ENCODE measurements at regions not wholly inside any gene's neighbourhood (a gene's known extent, or its start where the extent isn't known, plus 50 kb on each side); places are given as distances from the start of the nearest gene placed in this dataset.

DNA sequence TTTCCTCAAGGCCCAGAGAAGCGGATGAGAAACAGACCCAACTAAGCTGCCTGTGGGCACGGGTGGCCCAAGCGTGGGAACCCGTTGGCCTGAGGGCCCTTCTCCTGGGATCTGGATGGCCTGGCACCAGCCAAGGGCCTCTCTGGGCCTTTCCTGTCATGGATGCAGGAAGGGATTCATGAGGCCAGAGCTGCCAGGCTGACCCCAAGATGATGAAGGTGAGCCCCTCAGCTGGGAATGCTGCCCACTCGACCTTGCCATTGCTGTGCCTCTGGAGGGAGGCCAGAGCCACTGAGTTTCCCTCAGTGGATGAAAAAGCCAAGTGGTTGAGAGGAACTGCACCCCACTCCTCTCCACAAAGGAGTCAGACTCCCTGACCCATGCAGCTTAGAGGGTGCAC, 171.2 kb downstream of the VEGFA start:
- H3K9ac ChIP-seq (ENCODE audit: low read depth, low read length): no peak overlapping the region
- no peaks in the 10 kb centered on the region for H3K36me3 ChIP-seq (ENCODE audit: control insufficient read depth, insufficient read depth, low read length)
- H3K9me3 ChIP-seq (ENCODE audit: control insufficient read depth, insufficient read depth, low read length): no peaks in the 10 kb centered on the region
- no peak overlapping the region for H3K4me3 ChIP-seq (ENCODE audit: low read depth, low read length)
- H3K27me3 ChIP-seq (ENCODE audit: control insufficient read depth, insufficient read depth, low read length): no peaks in the 10 kb centered on the region
- H3K4me1 ChIP-seq (ENCODE audit: control insufficient read depth, insufficient read depth, low read length): peaks cover 6% of the 10 kb centered on the region
- no peak overlapping the region for H3K27ac ChIP-seq (ENCODE audit: low read depth, low read length)

DNA sequence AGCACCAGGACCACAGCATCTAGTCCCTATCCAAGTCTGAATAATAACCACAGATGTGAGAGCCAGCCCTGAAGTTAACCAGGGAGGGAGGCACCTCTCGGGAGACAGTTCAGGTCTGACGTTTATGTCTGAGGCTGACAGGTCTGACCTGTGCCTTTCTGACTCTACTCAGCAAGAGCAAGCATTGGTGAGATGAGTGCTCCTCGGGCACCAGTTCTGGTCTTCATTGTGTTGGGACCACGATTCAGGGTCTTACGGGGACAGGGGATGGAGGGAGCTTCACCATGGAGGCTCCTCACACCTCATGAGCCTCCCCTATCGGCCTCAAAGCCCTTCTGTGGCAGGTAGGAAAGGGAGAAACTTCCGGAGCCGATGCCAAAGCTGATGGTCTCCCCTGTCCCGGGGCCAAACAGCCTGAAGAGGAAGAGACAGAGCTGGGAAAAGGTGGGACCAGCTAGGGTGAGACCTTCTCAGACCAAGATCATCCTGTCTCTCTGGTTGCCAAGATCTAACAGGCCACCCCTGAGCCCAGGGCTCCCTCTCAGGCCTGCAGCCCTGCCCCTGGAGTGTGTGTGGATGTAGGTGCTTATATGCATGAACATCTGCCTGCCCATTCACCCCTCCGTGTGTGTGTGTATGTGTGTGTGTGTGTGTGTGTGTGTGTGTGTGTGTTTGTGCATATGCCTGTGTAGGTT, 170.5 kb downstream of the VEGFA start:
- Histone ChIP-seq H3K9ac (ENCODE audit: low read depth, low read length) (no peak overlapping the region), H3K36me3 (ENCODE audit: control insufficient read depth, insufficient read depth, low read length) (no peaks in the 10 kb centered on the region), H3K27me3 (ENCODE audit: control insufficient read depth, insufficient read depth, low read length) (no peaks in the 10 kb centered on the region), H3K27ac (ENCODE audit: low read depth, low read length) (no peak overlapping the region), H3K9me3 (ENCODE audit: control insufficient read depth, insufficient read depth, low read length) (no peaks in the 10 kb centered on the region), H3K4me3 (ENCODE audit: low read depth, low read length) (no peak overlapping the region), H3K4me1 (ENCODE audit: control insufficient read depth, insufficient read depth, low read length) (peaks cover 6% of the 10 kb centered on the region)

DNA sequence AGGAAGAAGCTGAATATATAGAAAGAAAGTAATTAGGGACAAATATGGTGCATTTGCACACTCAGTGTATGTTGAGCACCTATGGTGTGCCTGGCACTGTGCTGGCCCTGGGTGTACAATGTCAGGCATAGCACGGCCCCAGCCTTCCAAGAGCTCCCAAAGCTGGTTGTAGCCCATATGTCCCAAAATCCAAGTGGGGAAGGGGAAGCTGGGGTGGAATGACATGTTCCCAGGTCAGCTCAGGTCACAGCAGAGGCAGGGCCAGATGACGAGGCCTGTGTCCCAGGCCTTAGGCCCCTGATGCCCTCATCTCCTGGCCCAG, 170.0 kb downstream of the VEGFA start:
- H3K27me3 ChIP-seq (ENCODE audit: control insufficient read depth, insufficient read depth, low read length): no peaks in the 10 kb centered on the region
- H3K4me3 ChIP-seq (ENCODE audit: low read depth, low read length): no peak overlapping the region
- no peaks in the 10 kb centered on the region for H3K9me3 ChIP-seq (ENCODE audit: control insufficient read depth, insufficient read depth, low read length)
- H3K9ac ChIP-seq (ENCODE audit: low read depth, low read length): no peak overlapping the region
- H3K27ac ChIP-seq (ENCODE audit: low read depth, low read length): no peak overlapping the region
- H3K4me1 ChIP-seq (ENCODE audit: control insufficient read depth, insufficient read depth, low read length): peaks cover 6% of the 10 kb centered on the region
- no peaks in the 10 kb centered on the region for H3K36me3 ChIP-seq (ENCODE audit: control insufficient read depth, insufficient read depth, low read length)

DNA sequence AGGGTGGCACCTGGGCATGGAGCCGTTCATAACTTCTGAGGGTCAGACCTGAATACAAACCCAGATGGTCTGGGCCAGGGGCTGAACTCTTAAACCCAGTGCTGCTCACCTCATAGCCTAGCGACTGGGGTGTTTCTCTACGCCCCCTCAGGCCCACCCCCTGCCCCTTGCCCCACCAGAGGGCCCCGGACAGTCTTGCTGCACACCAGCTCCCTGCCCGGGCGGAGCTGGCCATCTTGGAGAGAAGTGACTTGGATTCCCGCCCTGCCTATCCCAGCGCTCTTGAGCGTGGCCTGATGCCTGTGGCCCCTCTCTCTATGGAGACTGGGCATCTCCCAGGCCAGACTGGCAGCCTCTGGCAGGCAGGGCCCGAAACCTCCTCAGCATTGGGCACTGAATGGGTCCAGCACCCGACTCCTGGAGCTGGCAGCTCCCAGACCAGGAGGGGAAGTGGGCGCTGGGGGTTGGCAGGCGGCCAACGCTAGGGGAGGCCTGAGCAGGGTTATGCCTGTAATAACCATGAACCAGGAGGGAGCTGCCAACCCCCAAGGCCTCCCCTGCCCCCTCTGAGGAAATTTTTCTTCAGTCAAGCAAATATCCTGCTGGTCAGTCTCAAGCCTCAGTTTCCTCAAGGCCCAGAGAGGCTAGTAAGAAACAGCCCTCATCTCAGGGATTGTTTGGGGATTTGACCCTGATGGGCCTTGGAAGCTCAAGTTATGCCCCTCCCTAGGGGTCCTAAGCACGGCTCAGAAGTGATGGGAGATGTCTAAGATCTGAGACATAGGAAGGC, 169.5 kb downstream of the VEGFA start:
- Histone ChIP-seq H3K36me3 (ENCODE audit: control insufficient read depth, insufficient read depth, low read length) (no peaks in the 10 kb centered on the region), H3K4me3 (ENCODE audit: low read depth, low read length) (no peak overlapping the region), H3K27me3 (ENCODE audit: control insufficient read depth, insufficient read depth, low read length) (no peaks in the 10 kb centered on the region), H3K4me1 (ENCODE audit: control insufficient read depth, insufficient read depth, low read length) (peaks cover 6% of the 10 kb centered on the region), H3K9ac (ENCODE audit: low read depth, low read length) (no peak overlapping the region), H3K27ac (ENCODE audit: low read depth, low read length) (no peak overlapping the region), H3K9me3 (ENCODE audit: control insufficient read depth, insufficient read depth, low read length) (no peaks in the 10 kb centered on the region)

DNA sequence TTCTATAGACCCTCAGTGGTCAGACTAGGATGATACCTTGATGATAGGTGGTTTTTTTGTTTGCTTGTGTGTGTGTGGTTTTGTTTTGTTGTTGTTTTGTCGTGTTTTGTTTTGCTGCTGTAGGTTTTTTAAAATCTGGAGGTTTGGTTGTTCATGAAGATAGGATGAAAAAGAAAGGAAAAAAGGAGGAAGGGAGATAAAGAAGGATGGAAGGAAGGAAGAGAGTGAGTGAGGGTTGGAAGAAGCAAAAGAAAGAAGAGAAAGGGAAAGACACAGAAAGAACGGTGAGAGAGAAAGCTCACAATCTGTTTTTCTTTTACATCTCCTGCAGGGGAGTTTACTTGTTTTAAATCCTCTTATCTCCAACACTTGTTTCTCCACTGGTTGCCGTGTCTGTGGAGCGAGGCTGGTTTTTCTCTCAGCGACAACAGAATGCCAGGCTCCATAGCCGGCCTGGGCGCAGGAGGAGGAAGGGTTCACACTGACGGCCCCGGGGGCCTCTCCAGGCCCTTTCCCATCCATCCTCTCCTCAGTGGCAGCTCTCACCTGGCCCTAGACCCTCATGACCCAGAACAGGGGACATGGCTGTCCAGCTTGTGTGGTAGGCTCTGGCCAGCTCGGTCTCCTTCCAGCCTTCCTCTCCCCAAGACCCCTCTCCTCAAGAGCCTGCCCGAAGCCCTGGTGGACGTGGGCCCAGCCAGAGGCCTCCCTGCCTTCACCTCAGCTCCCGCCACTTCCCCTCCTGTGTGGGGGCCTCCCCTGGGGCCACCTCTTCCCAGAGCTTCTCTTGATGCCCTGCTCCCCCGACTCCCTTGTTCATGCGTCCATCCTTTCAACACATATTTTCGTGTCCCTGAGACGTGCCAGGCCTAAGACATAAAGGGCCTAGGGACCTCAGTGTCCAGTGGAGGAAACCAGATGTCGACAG, 168.4 kb downstream of the VEGFA start:
- Histone ChIP-seq H3K27ac (ENCODE audit: low read depth, low read length) (no peak overlapping the region), H3K4me1 (ENCODE audit: control insufficient read depth, insufficient read depth, low read length) (peaks cover 6% of the 10 kb centered on the region), H3K27me3 (ENCODE audit: control insufficient read depth, insufficient read depth, low read length) (no peaks in the 10 kb centered on the region), H3K36me3 (ENCODE audit: control insufficient read depth, insufficient read depth, low read length) (no peaks in the 10 kb centered on the region), H3K9me3 (ENCODE audit: control insufficient read depth, insufficient read depth, low read length) (no peaks in the 10 kb centered on the region), H3K4me3 (ENCODE audit: low read depth, low read length) (no peak overlapping the region), H3K9ac (ENCODE audit: low read depth, low read length) (no peak overlapping the region)

DNA sequence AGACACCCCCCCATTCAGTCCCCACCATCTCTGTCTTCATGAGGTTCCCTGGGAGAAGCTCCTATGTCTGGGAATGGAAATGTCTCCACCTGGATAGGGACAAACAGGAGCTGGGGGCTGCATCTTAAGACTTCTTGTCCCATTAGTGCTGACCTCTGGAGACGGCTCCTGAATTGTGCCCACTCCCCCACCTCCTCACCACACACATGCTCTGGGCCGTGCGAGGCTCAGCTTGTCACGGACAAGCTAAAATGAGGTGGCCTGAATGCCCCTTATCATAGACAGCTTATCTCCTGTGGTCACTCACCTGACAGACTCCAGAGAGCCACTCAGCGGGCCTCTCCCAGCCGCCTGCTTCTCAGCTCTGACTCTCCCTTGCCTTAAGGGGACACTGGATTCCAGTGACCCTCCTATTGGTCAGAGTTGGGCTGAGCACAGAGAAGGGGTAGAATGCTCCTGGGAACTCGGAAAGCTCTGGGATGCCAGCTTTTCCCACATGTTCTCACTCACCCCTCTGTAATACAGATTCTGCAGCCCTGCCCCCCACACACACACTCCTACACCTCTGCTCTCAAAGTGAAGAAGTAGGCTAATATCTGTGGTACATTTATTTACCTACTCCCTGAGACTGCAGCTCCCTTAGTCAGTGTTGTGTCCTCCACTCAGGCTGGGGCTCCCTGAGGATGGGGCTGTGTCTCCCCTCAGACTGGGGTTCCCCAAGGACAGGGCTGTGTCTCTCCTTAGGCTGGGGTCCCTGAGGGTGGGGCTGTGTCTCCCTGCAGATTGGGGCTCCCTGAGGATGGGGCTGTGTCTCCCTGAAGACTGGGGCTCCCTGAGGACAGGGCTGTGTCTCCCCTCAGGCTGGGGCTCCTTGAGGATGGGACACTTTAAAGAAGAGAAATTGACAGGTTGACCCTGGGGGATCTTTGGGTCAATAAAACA, 167.5 kb downstream of the VEGFA start:
- H3K9ac ChIP-seq (ENCODE audit: low read depth, low read length): no peak overlapping the region
- H3K27me3 ChIP-seq (ENCODE audit: control insufficient read depth, insufficient read depth, low read length): no peaks in the 10 kb centered on the region
- no peaks in the 10 kb centered on the region for H3K36me3 ChIP-seq (ENCODE audit: control insufficient read depth, insufficient read depth, low read length)
- peaks cover 6% of the 10 kb centered on the region for H3K4me1 ChIP-seq (ENCODE audit: control insufficient read depth, insufficient read depth, low read length)
- no peaks in the 10 kb centered on the region for H3K9me3 ChIP-seq (ENCODE audit: control insufficient read depth, insufficient read depth, low read length)
- H3K27ac ChIP-seq (ENCODE audit: low read depth, low read length): no peak overlapping the region
- no peak overlapping the region for H3K4me3 ChIP-seq (ENCODE audit: low read depth, low read length)

DNA sequence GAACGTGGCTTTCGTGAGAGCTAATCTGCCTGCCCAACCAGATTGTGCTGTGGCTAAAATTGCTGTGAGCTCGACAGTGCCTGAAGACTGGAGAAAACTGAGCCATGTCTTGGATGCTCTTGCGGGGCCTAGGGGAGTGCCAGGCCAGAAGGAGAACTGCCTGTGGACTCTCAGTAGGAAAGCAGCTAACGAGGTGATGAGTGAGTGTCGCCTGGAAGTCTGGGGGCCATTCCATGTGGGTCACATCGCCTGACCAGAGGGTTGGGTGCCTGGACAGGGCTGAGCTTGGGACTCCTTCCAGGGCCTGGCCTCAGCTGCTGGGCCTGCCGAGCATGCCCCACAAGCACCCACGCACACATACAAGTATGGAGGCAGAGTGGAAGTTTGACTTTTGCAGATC, 166.5 kb downstream of the VEGFA start:
- H3K27ac ChIP-seq (ENCODE audit: low read depth, low read length): no peak overlapping the region
- H3K36me3 ChIP-seq (ENCODE audit: control insufficient read depth, insufficient read depth, low read length): no peaks in the 10 kb centered on the region
- H3K9me3 ChIP-seq (ENCODE audit: control insufficient read depth, insufficient read depth, low read length): no peaks in the 10 kb centered on the region
- H3K4me3 ChIP-seq (ENCODE audit: low read depth, low read length): no peak overlapping the region
- no peak overlapping the region for H3K9ac ChIP-seq (ENCODE audit: low read depth, low read length)
- peaks cover 3% of the 10 kb centered on the region for H3K4me1 ChIP-seq (ENCODE audit: control insufficient read depth, insufficient read depth, low read length)
- H3K27me3 ChIP-seq (ENCODE audit: control insufficient read depth, insufficient read depth, low read length): no peaks in the 10 kb centered on the region

DNA sequence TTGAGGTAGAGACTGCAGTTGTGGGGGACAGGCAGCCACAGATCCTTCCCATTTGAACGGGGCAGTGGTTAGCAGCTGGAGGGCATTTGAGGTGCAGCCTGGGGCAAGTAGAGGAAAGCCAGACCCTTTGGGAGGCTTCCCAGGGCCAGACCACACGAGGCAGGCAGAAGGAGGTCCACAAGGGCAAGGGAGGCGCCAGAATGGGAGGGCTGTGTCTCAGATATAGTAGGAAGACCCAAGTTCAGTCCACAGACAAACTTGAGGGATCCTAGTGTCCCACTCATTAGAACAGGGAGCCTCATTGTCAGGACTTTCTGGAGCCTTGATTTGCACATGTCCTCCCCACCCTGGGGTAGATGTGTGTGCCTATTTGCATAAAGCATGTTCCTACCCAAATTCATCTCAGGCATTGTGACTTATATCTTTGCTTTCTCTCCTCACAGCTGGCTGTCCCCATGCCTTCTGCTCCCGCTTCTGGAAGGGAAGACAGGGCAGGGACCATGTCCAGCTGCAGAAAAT, 166.0 kb downstream of the VEGFA start:
- Histone ChIP-seq H3K9me3 (ENCODE audit: control insufficient read depth, insufficient read depth, low read length) (no peaks in the 10 kb centered on the region), H3K9ac (ENCODE audit: low read depth, low read length) (no peak overlapping the region), H3K27ac (ENCODE audit: low read depth, low read length) (no peak overlapping the region), H3K27me3 (ENCODE audit: control insufficient read depth, insufficient read depth, low read length) (no peaks in the 10 kb centered on the region), H3K4me1 (ENCODE audit: control insufficient read depth, insufficient read depth, low read length) (no peaks in the 10 kb centered on the region), H3K36me3 (ENCODE audit: control insufficient read depth, insufficient read depth, low read length) (no peaks in the 10 kb centered on the region), H3K4me3 (ENCODE audit: low read depth, low read length) (no peak overlapping the region)

DNA sequence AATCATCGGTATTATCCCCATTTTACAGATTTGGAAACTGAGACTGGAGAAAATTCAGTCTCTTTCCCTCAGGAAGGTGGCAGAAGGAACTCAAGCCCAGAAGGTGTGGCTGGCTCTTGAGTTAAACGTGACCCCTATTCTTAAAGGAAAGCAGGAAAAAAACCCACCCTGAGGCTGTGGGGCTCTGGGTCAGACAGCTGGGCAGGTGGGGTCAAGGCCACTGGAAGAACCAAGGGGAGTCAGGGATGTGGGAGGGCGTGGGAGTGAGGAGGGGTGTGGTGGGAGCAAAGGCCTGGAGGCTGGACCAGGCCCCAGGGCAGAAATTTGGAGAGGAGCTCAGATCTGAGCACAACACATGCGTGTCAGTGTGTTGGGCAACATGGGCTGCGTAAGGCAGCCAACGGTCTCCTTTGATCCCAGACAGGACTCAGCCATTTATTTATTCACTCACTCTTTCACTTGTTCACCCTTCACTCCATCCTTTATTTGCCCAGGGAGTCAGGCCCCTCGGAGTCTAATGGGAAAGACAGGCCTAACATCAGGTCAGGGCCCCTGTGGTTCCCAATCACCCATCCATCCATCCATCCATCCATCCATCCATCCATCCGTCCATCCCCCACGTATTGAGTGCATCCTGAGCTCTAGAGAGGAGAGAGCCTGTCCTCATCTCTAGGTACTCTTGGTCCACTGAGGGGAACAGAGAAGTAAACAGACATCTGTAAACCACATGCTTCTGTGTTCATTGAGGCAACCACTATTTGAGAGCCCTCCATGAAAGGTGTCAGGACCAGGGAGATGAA, 165.0 kb downstream of the VEGFA start:
- H3K27ac ChIP-seq (ENCODE audit: low read depth, low read length): no peak overlapping the region
- H3K4me1 ChIP-seq (ENCODE audit: control insufficient read depth, insufficient read depth, low read length): no peaks in the 10 kb centered on the region
- no peaks in the 10 kb centered on the region for H3K9me3 ChIP-seq (ENCODE audit: control insufficient read depth, insufficient read depth, low read length)
- H3K27me3 ChIP-seq (ENCODE audit: control insufficient read depth, insufficient read depth, low read length): no peaks in the 10 kb centered on the region
- H3K36me3 ChIP-seq (ENCODE audit: control insufficient read depth, insufficient read depth, low read length): no peaks in the 10 kb centered on the region
- H3K4me3 ChIP-seq (ENCODE audit: low read depth, low read length): no peak overlapping the region
- no peak overlapping the region for H3K9ac ChIP-seq (ENCODE audit: low read depth, low read length)

All from HUES48 (cell line).